ENCODE measurements at regions not wholly inside any gene's neighbourhood (a gene's known extent, or its start where the extent isn't known, plus 50 kb on each side); places are given as distances from the start of the nearest gene placed in this dataset.

DNA sequence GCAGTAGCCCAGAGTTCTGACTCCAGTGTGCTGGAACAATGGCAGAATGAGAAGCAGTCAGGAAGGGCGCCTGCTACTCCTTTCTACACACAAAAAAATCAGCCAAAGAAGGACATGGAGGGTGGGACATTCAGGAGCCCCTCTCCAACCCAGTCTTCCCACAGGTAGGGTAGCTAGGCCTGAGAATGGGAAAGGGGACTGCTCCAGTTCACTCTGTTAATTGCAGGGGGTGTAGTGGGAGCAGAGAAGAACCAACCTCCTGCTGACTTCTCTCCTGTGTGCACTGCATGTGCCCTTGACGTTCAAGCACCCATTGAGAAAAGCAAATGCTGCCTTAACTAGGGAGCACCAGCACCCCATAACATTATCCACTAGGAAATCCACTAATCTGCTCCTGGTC, 119.1 kb upstream of the IRX6 start:
- no peak overlapping the region for H2AFZ ChIP-seq (ENCODE audit: low read length)
- H3K9ac ChIP-seq (ENCODE audit: low read length): no peak overlapping the region
- H3K27ac ChIP-seq (ENCODE audit: low read length): no peak overlapping the region
- H3K9me2 ChIP-seq (replicated peaks; ENCODE audit: insufficient read depth, low read length): no peaks in the 10 kb centered on the region
- no peak overlapping the region for H3K4me3 ChIP-seq (ENCODE audit: low read length)
- no peaks in the 10 kb centered on the region for H3K9me3 ChIP-seq (ENCODE audit: low read length)
- H3K79me2 ChIP-seq (ENCODE audit: low read length): no peaks in the 10 kb centered on the region
- H3K27me3 ChIP-seq (ENCODE audit: low read length): no peaks in the 10 kb centered on the region
- H4K20me1 ChIP-seq (ENCODE audit: insufficient read depth, low read depth, low read length): no peaks in the 10 kb centered on the region
- no peaks in the 10 kb centered on the region for H3K36me3 ChIP-seq (ENCODE audit: insufficient read depth, low read length)
- peaks cover 12% of the 10 kb centered on the region for H3K4me1 ChIP-seq (ENCODE audit: low read length)
- no peak overlapping the region for H3K4me2 ChIP-seq (ENCODE audit: low read depth, low read length, poor library complexity, severe bottlenecking)
- no peak for DNase-seq

DNA sequence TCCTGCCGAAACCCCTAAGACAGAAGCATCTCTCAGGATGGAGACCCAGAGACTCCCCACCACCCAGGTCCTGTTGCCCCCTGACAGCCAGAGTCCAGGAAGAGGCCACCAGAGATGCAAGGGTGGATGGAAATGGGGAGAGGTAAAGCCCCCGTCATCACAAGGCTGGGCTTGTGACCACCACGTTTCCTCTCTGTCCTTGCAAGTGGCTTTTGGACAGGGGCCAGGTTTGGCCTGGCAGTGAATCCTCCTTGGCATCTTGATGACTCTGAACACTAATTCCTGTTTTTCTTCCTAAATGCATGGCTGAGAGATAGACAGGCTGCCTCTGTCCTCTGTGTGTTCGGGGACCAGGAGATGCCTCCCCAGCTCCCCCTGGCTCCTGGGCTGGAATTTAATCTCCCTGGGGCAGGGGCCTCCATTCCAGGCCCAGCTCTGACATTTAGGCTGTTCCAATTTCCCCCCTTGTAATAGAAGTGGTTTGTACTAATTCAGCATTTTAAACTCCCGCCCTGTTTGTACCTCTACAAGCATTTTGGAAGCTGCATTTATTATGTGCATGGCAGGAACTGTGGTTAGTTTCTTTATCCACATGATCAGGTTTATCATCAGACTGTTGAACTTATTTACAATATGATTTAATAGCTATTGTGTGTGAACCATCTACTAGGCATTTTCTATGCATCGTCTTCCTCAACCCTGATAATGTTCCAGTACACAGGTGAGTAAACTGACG, 116.1 kb upstream of the IRX6 start:
- H3K4me3 ChIP-seq (ENCODE audit: low read length): no peak overlapping the region
- no peak overlapping the region for H2AFZ ChIP-seq (ENCODE audit: low read length)
- H3K27me3 ChIP-seq (ENCODE audit: low read length): no peaks in the 10 kb centered on the region
- no peaks in the 10 kb centered on the region for H3K79me2 ChIP-seq (ENCODE audit: low read length)
- H3K9ac ChIP-seq (ENCODE audit: low read length): no peak overlapping the region
- H4K20me1 ChIP-seq (ENCODE audit: insufficient read depth, low read depth, low read length): no peaks in the 10 kb centered on the region
- no peaks in the 10 kb centered on the region for H3K36me3 ChIP-seq (ENCODE audit: insufficient read depth, low read length)
- H3K27ac ChIP-seq (ENCODE audit: low read length): no peak overlapping the region
- H3K4me2 ChIP-seq (ENCODE audit: low read depth, low read length, poor library complexity, severe bottlenecking): no peak overlapping the region
- no peak for DNase-seq
- H3K4me1 ChIP-seq (ENCODE audit: low read length): peaks cover 12% of the 10 kb centered on the region
- H3K9me2 ChIP-seq (replicated peaks; ENCODE audit: insufficient read depth, low read length): no peaks in the 10 kb centered on the region
- no peaks in the 10 kb centered on the region for H3K9me3 ChIP-seq (ENCODE audit: low read length)

- peaks cover 10% of the 10 kb centered on the region for H3K4me1 ChIP-seq (ENCODE audit: low read length)
- H2AFZ ChIP-seq (ENCODE audit: low read length): no peak overlapping the region
- no peak overlapping the region for H3K9ac ChIP-seq (ENCODE audit: low read length)
- DNase-seq: no peak
- no peaks in the 10 kb centered on the region for H4K20me1 ChIP-seq (ENCODE audit: insufficient read depth, low read depth, low read length)
- no peaks in the 10 kb centered on the region for H3K9me2 ChIP-seq (replicated peaks; ENCODE audit: insufficient read depth, low read length)
- H3K4me2 ChIP-seq (ENCODE audit: low read depth, low read length, poor library complexity, severe bottlenecking): no peak overlapping the region
- H3K36me3 ChIP-seq (ENCODE audit: insufficient read depth, low read length): no peaks in the 10 kb centered on the region
- H3K79me2 ChIP-seq (ENCODE audit: low read length): no peaks in the 10 kb centered on the region
- no peaks in the 10 kb centered on the region for H3K27me3 ChIP-seq (ENCODE audit: low read length)
- no peaks in the 10 kb centered on the region for H3K9me3 ChIP-seq (ENCODE audit: low read length)
- H3K27ac ChIP-seq (ENCODE audit: low read length): no peak overlapping the region
- H3K4me3 ChIP-seq (ENCODE audit: low read length): no peak overlapping the region
Observed at GRCh38 chr16:55209626-55210025, 114.4 kb upstream of the IRX6 start.

- H3K9me2 ChIP-seq (replicated peaks; ENCODE audit: insufficient read depth, low read length): no peaks in the 10 kb centered on the region
- no peak overlapping the region for H3K4me3 ChIP-seq (ENCODE audit: low read length)
- no peak overlapping the region for H3K9ac ChIP-seq (ENCODE audit: low read length)
- no peaks in the 10 kb centered on the region for H4K20me1 ChIP-seq (ENCODE audit: insufficient read depth, low read depth, low read length)
- H3K79me2 ChIP-seq (ENCODE audit: low read length): no peaks in the 10 kb centered on the region
- no peak overlapping the region for H2AFZ ChIP-seq (ENCODE audit: low read length)
- H3K27ac ChIP-seq (ENCODE audit: low read length): no peak overlapping the region
- H3K9me3 ChIP-seq (ENCODE audit: low read length): no peaks in the 10 kb centered on the region
- peaks cover 7% of the 10 kb centered on the region; the same call in 1 of the 2 replicates for H3K4me1 ChIP-seq (ENCODE audit: low read length)
- no peaks in the 10 kb centered on the region for H3K36me3 ChIP-seq (ENCODE audit: insufficient read depth, low read length)
- H3K27me3 ChIP-seq (ENCODE audit: low read length): no peaks in the 10 kb centered on the region
- no peak overlapping the region for H3K4me2 ChIP-seq (ENCODE audit: low read depth, low read length, poor library complexity, severe bottlenecking)
- DNase-seq: no peak
Observed at GRCh38 chr16:55212791-55213190, 111.2 kb upstream of the IRX6 start.

- no peaks in the 10 kb centered on the region for H3K9me3 ChIP-seq (ENCODE audit: low read length)
- peaks cover 7% of the 10 kb centered on the region; the same call in 1 of the 2 replicates for H3K4me1 ChIP-seq (ENCODE audit: low read length)
- no peaks in the 10 kb centered on the region for H3K79me2 ChIP-seq (ENCODE audit: low read length)
- H2AFZ ChIP-seq (ENCODE audit: low read length): no peak overlapping the region
- H3K27ac ChIP-seq (ENCODE audit: low read length): no peak overlapping the region
- no peak overlapping the region for H3K9ac ChIP-seq (ENCODE audit: low read length)
- no peak for DNase-seq
- no peaks in the 10 kb centered on the region for H3K36me3 ChIP-seq (ENCODE audit: insufficient read depth, low read length)
- no peaks in the 10 kb centered on the region for H4K20me1 ChIP-seq (ENCODE audit: insufficient read depth, low read depth, low read length)
- H3K9me2 ChIP-seq (replicated peaks; ENCODE audit: insufficient read depth, low read length): no peaks in the 10 kb centered on the region
- no peak overlapping the region for H3K4me3 ChIP-seq (ENCODE audit: low read length)
- H3K4me2 ChIP-seq (ENCODE audit: low read depth, low read length, poor library complexity, severe bottlenecking): no peak overlapping the region
- no peaks in the 10 kb centered on the region for H3K27me3 ChIP-seq (ENCODE audit: low read length)
Observed at GRCh38 chr16:55214412-55214811, 109.6 kb upstream of the IRX6 start.

GRCh38 chr16:55214974-55215494, 109.0 kb upstream of the IRX6 start:
- no peak overlapping the region for H3K4me3 ChIP-seq (ENCODE audit: low read length)
- H4K20me1 ChIP-seq (ENCODE audit: insufficient read depth, low read depth, low read length): no peaks in the 10 kb centered on the region
- peaks cover 7% of the 10 kb centered on the region; the same call in 1 of the 2 replicates for H3K4me1 ChIP-seq (ENCODE audit: low read length)
- H3K36me3 ChIP-seq (ENCODE audit: insufficient read depth, low read length): no peaks in the 10 kb centered on the region
- no peaks in the 10 kb centered on the region for H3K79me2 ChIP-seq (ENCODE audit: low read length)
- no peak overlapping the region for H3K27ac ChIP-seq (ENCODE audit: low read length)
- no peak overlapping the region for H2AFZ ChIP-seq (ENCODE audit: low read length)
- no peaks in the 10 kb centered on the region for H3K27me3 ChIP-seq (ENCODE audit: low read length)
- DNase-seq: no peak
- no peak overlapping the region for H3K9ac ChIP-seq (ENCODE audit: low read length)
- H3K9me2 ChIP-seq (replicated peaks; ENCODE audit: insufficient read depth, low read length): no peaks in the 10 kb centered on the region
- H3K9me3 ChIP-seq (ENCODE audit: low read length): no peaks in the 10 kb centered on the region
- H3K4me2 ChIP-seq (ENCODE audit: low read depth, low read length, poor library complexity, severe bottlenecking): no peak overlapping the region

- no peaks in the 10 kb centered on the region for H3K27me3 ChIP-seq (ENCODE audit: low read length)
- no peak overlapping the region for H3K4me3 ChIP-seq (ENCODE audit: low read length)
- peaks cover 7% of the 10 kb centered on the region; the same call in 1 of the 2 replicates for H3K4me1 ChIP-seq (ENCODE audit: low read length)
- H3K27ac ChIP-seq (ENCODE audit: low read length): no peak overlapping the region
- no peak overlapping the region for H2AFZ ChIP-seq (ENCODE audit: low read length)
- H3K9me3 ChIP-seq (ENCODE audit: low read length): no peaks in the 10 kb centered on the region
- no peaks in the 10 kb centered on the region for H3K9me2 ChIP-seq (replicated peaks; ENCODE audit: insufficient read depth, low read length)
- H3K4me2 ChIP-seq (ENCODE audit: low read depth, low read length, poor library complexity, severe bottlenecking): no peak overlapping the region
- no peak for DNase-seq
- H3K36me3 ChIP-seq (ENCODE audit: insufficient read depth, low read length): no peaks in the 10 kb centered on the region
- H3K79me2 ChIP-seq (ENCODE audit: low read length): no peaks in the 10 kb centered on the region
- no peaks in the 10 kb centered on the region for H4K20me1 ChIP-seq (ENCODE audit: insufficient read depth, low read depth, low read length)
- H3K9ac ChIP-seq (ENCODE audit: low read length): no peak overlapping the region
Observed at GRCh38 chr16:55217392-55217791, 106.6 kb upstream of the IRX6 start.

GRCh38 chr16:55221836-55222235, 102.2 kb upstream of the IRX6 start:
- Histone ChIP-seq H3K4me2 (ENCODE audit: low read depth, low read length, poor library complexity, severe bottlenecking) (no peak overlapping the region), H4K20me1 (ENCODE audit: insufficient read depth, low read depth, low read length) (no peaks in the 10 kb centered on the region), H3K4me1 (ENCODE audit: low read length) (no peaks in the 10 kb centered on the region), H3K27me3 (ENCODE audit: low read length) (peaks cover 4% of the 10 kb centered on the region; the same call in 1 of the 2 replicates), H3K79me2 (ENCODE audit: low read length) (no peaks in the 10 kb centered on the region), H2AFZ (ENCODE audit: low read length) (no peak overlapping the region), H3K9me3 (ENCODE audit: low read length) (peaks cover 17% of the 10 kb centered on the region), H3K36me3 (ENCODE audit: insufficient read depth, low read length) (no peaks in the 10 kb centered on the region), H3K27ac (ENCODE audit: low read length) (no peak overlapping the region), H3K4me3 (ENCODE audit: low read length) (no peak overlapping the region), H3K9me2 (replicated peaks; ENCODE audit: insufficient read depth, low read length) (no peaks in the 10 kb centered on the region), H3K9ac (ENCODE audit: low read length) (no peak overlapping the region)
- DNase-seq: no peak

Data from Karpas-422 (cell line).